ENCODE measurements at regions not wholly inside any gene's neighbourhood (a gene's known extent, or its start where the extent isn't known, plus 50 kb on each side); places are given as distances from the start of the nearest gene placed in this dataset.

DNA sequence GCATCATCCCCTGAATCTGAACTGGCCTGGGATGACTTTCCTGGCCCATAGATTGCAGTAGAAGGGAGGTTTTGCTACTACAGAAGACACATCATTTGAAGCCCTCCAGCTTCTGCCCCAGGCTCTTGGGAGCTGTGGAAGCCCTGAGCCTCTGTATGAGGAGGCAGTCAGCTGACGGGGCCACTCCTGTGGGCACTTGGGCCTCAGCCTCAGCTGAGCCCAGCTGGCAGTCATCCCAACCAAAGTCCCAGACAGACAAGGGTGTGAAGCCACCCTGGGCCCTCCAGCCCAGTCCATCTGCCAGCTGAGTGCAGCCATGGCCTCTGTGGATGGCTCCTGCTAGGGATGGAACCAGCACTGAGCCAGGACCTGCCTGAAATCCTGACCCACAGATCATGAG lies 502.3 kb upstream of the HS6ST1 start:
- CTCF ChIA-PET, result interaction anchor here (1.5 kb wide), 1 partner anchor 10 kb away, joined by 3 read pairs; no protein-coding TSS in a partner anchor
- Histone ChIP-seq H3K9me3 (ENCODE audit: control extremely low read depth in 1 of 5, control insufficient read depth in 4 of 5, insufficient read depth in 2 of 5, low read depth in 1 of 5, low read length in 4 of 5) (peaks cover 0 to 6% (median 0%) of the 10 kb centered on the region in 5 experiments), H3K4me3 (ENCODE audit: control insufficient read depth in 1 of 7, extremely low read depth in 1 of 7, insufficient read depth in 4 of 7, low read depth in 2 of 7, low read length in 6 of 7) (no peak overlapping the region), H3K27ac (ENCODE audit: insufficient read depth in 1 of 2, low read depth in 1 of 2, low read length in 2 of 2, poor library complexity in 1 of 2, severe bottlenecking in 2 of 2) (no peak overlapping the region), H3K4me1 (ENCODE audit: control extremely low read depth in 1 of 4, control insufficient read depth in 4 of 4, insufficient read depth in 4 of 4, low read length in 3 of 4) (no peaks in the 10 kb centered on the region), H3K27me3 (replicated peaks in 2 of 5; ENCODE audit: control insufficient read depth in 4 of 5, insufficient read depth in 5 of 5, low read length in 4 of 5) (no peaks in the 10 kb centered on the region), H3K36me3 (ENCODE audit: control insufficient read depth in 4 of 4, insufficient read depth in 4 of 4, low read length in 3 of 4) (no peaks in the 10 kb centered on the region)
- no peak for DNase-seq
- 91% methylated on average over 1 of the region's 1 CpG for WGBS (ENCODE audit: insufficient coverage)
- POLR2A ChIA-PET, result no interaction called here

DNA sequence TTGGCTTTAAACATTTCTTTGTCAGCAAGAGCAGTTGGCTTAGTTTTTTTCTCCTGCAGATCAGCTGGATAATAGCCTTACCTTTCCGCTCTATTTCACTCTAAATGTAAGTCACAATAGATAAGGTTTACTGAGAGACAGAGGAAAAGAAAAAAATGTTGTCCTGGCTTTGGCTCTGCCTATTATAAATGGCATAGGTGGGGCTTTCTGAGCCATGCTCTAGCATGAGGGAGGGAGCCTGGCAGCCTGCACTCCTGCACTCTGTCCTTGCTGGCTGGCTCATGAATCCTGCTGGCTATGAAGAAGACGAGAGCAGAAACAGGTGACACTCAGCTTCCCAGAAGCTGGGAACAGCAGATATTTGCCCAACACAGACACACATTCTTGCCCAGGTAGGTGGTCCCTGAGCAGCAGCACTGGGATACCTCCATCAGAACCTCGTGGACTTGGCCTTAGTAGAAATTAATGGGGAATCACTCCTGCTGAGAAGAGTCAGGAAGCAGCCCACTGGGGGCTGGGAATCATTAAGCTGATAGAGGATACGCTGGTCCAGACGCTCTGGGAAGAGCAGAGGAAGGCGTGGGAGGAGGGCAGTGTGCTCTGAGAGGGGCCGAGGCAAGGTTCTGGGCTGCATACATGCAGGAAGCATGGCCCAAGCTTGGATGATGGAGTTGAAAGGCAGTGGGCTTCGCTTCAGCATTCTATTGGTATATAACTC lies 514.4 kb upstream of the HS6ST1 start:
- Histone ChIP-seq H3K27me3 (replicated peaks in 2 of 5; ENCODE audit: control insufficient read depth in 4 of 5, insufficient read depth in 5 of 5, low read length in 4 of 5) (peaks cover 0 to 6% (median 1%) of the 10 kb centered on the region in 5 experiments), H3K9me3 (ENCODE audit: control extremely low read depth in 1 of 5, control insufficient read depth in 4 of 5, insufficient read depth in 2 of 5, low read depth in 1 of 5, low read length in 4 of 5) (no peaks in the 10 kb centered on the region), H3K4me3 (ENCODE audit: control insufficient read depth in 1 of 7, extremely low read depth in 1 of 7, insufficient read depth in 4 of 7, low read depth in 2 of 7, low read length in 6 of 7) (no peak overlapping the region), H3K4me1 (ENCODE audit: control extremely low read depth in 1 of 4, control insufficient read depth in 4 of 4, insufficient read depth in 4 of 4, low read length in 3 of 4) (no peaks in the 10 kb centered on the region), H3K27ac (ENCODE audit: insufficient read depth in 1 of 2, low read depth in 1 of 2, low read length in 2 of 2, poor library complexity in 1 of 2, severe bottlenecking in 2 of 2) (no peak overlapping the region), H3K36me3 (ENCODE audit: control insufficient read depth in 4 of 4, insufficient read depth in 4 of 4, low read length in 3 of 4) (no peaks in the 10 kb centered on the region)
- WGBS (ENCODE audit: insufficient coverage), result 60% methylated on average over 4 of the region's 8 CpGs
- no peak for DNase-seq
- CTCF ChIA-PET, result no interaction called here
- POLR2A ChIA-PET, result no interaction called here

DNA sequence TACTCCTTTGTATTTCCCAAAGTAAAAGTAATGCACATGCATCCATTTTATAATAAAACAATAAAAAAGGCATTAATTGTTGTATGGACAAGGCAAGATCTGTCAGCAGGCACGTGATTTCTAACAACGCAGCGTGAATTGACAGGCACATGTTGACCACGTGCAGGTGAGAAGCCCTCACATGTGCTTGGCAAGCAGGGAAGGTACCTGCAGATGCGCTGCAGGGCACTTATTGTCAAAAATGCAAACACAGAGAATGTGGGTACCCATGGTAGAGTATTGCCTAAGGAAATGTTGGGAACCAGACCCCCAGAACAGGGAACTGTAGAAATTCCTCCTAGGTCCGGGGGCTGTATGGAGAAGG lies 515.0 kb upstream of the HS6ST1 start:
- Histone ChIP-seq H3K4me3 (ENCODE audit: control insufficient read depth in 1 of 7, extremely low read depth in 1 of 7, insufficient read depth in 4 of 7, low read depth in 2 of 7, low read length in 6 of 7) (no peak overlapping the region), H3K4me1 (ENCODE audit: control extremely low read depth in 1 of 4, control insufficient read depth in 4 of 4, insufficient read depth in 4 of 4, low read length in 3 of 4) (no peaks in the 10 kb centered on the region), H3K27ac (ENCODE audit: insufficient read depth in 1 of 2, low read depth in 1 of 2, low read length in 2 of 2, poor library complexity in 1 of 2, severe bottlenecking in 2 of 2) (no peak overlapping the region), H3K36me3 (ENCODE audit: control insufficient read depth in 4 of 4, insufficient read depth in 4 of 4, low read length in 3 of 4) (no peaks in the 10 kb centered on the region), H3K27me3 (replicated peaks in 2 of 5; ENCODE audit: control insufficient read depth in 4 of 5, insufficient read depth in 5 of 5, low read length in 4 of 5) (peaks cover 0 to 6% (median 1%) of the 10 kb centered on the region in 5 experiments), H3K9me3 (ENCODE audit: control extremely low read depth in 1 of 5, control insufficient read depth in 4 of 5, insufficient read depth in 2 of 5, low read depth in 1 of 5, low read length in 4 of 5) (no peaks in the 10 kb centered on the region)
- CTCF ChIA-PET, result no interaction called here
- no peak for DNase-seq
- POLR2A ChIA-PET, result no interaction called here
- 92% methylated on average over 6 of the region's 6 CpGs for WGBS (ENCODE audit: insufficient coverage)

DNA sequence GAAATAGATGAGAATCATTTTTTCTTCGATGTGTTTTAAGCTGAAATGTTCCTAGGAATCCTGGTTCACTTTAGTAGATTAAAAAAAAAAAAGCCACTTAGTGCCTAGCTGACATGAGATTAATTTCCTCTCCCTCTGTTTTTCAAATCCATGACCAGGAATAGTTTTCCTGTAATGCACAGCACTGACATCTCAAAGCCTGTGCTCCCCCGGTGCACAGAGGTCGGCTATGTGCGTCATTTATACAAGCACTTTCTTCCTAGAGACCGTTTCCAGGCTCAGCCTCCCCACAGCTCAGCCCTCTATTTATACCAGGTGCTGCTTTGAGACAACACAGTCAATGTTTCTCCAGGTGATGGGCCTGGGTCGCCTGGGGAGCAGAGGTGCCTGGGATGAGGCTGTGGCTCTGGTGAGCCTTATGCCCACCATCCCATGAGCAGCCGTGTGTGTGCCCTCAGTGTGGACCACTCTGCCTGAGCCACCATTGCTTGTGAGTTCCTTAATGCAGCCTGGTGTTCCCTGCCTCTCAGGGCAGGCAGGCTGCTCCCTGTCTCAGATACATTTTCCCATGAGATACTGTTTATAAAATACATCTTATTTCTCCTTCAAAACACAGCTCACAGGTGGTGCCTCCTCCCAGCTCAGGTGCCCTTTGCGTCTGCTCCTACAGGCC lies 515.7 kb upstream of the HS6ST1 start:
- ChIA-PET CTCF (no interaction called here), POLR2A (no interaction called here)
- no peak for DNase-seq
- H3K27ac ChIP-seq (ENCODE audit: insufficient read depth in 1 of 2, low read depth in 1 of 2, low read length in 2 of 2, poor library complexity in 1 of 2, severe bottlenecking in 2 of 2), result no peak overlapping the region
- H3K9me3 ChIP-seq (ENCODE audit: control extremely low read depth in 1 of 5, control insufficient read depth in 4 of 5, insufficient read depth in 2 of 5, low read depth in 1 of 5, low read length in 4 of 5), result no peaks in the 10 kb centered on the region
- H3K4me3 ChIP-seq (ENCODE audit: control insufficient read depth in 1 of 7, extremely low read depth in 1 of 7, insufficient read depth in 4 of 7, low read depth in 2 of 7, low read length in 6 of 7), result no peak overlapping the region
- H3K4me1 ChIP-seq (ENCODE audit: control extremely low read depth in 1 of 4, control insufficient read depth in 4 of 4, insufficient read depth in 4 of 4, low read length in 3 of 4), result no peaks in the 10 kb centered on the region
- H3K27me3 ChIP-seq (replicated peaks in 2 of 5; ENCODE audit: control insufficient read depth in 4 of 5, insufficient read depth in 5 of 5, low read length in 4 of 5), result peaks cover 0 to 12% (median 1%) of the 10 kb centered on the region in 5 experiments
- H3K36me3 ChIP-seq (ENCODE audit: control insufficient read depth in 4 of 4, insufficient read depth in 4 of 4, low read length in 3 of 4), result no peaks in the 10 kb centered on the region
- WGBS (ENCODE audit: insufficient coverage), result 95% methylated on average over 8 of the region's 8 CpGs

DNA sequence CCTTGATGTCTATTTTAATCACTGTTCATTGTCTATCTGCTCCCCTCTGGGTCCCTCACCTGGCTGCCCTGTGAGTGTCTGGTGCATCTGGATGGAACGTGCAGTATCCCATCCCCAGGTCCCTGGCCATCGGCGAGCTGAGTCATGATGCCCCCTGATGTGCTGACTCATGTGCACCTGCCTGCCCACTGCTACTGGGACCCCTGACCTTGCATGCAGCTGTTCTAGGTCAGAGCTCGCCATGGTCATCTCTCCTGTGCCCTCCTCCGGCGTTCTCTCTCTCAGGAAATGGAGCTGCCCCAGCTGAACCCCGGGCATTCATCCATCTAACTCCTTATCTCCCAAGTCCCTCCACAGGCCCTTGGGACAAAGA lies 516.2 kb upstream of the HS6ST1 start:
- ChIA-PET CTCF (no interaction called here), POLR2A (no interaction called here)
- DNase-seq, result no peak
- 93% methylated on average over 7 of the region's 7 CpGs for WGBS (ENCODE audit: insufficient coverage)
- no peak overlapping the region for H3K4me3 ChIP-seq (ENCODE audit: control insufficient read depth in 1 of 7, extremely low read depth in 1 of 7, insufficient read depth in 4 of 7, low read depth in 2 of 7, low read length in 6 of 7)
- H3K27me3 ChIP-seq (replicated peaks in 2 of 5; ENCODE audit: control insufficient read depth in 4 of 5, insufficient read depth in 5 of 5, low read length in 4 of 5), result peaks cover 0 to 17% (median 1%) of the 10 kb centered on the region in 5 experiments
- no peak overlapping the region for H3K27ac ChIP-seq (ENCODE audit: insufficient read depth in 1 of 2, low read depth in 1 of 2, low read length in 2 of 2, poor library complexity in 1 of 2, severe bottlenecking in 2 of 2)
- H3K4me1 ChIP-seq (ENCODE audit: control extremely low read depth in 1 of 4, control insufficient read depth in 4 of 4, insufficient read depth in 4 of 4, low read length in 3 of 4), result no peaks in the 10 kb centered on the region
- peaks cover 0 to 1% (median 0%) of the 10 kb centered on the region in 5 experiments for H3K9me3 ChIP-seq (ENCODE audit: control extremely low read depth in 1 of 5, control insufficient read depth in 4 of 5, insufficient read depth in 2 of 5, low read depth in 1 of 5, low read length in 4 of 5)
- no peaks in the 10 kb centered on the region for H3K36me3 ChIP-seq (ENCODE audit: control insufficient read depth in 4 of 4, insufficient read depth in 4 of 4, low read length in 3 of 4)

DNA sequence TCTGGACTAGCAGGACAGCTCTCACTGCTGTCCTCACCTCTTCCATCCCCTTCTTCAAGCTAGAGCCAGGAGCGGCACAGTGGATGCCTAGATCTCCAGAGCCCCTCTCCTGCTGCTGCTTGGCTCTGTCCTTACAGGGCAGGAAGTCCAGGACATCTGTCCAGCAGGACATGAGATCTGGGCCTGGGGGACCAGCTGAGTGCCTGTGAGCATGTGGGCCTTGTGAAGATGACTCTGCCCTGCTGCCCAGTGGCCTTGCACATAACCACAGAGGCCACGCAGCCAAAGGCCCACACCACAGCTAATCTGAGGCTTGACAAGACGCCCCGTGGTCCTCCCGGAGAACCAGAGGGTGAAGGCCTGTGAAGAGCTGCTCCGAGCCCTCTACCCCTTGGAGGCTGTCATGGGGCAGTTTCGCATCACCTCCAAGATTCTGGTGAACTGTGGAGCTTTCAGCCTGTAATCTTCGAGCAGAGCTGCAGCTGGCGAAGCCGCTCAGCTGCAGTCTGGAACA lies 516.7 kb upstream of the HS6ST1 start:
- no peak for DNase-seq
- Histone ChIP-seq H3K4me1 (ENCODE audit: control extremely low read depth in 1 of 4, control insufficient read depth in 4 of 4, insufficient read depth in 4 of 4, low read length in 3 of 4) (no peaks in the 10 kb centered on the region), H3K27me3 (replicated peaks in 2 of 5; ENCODE audit: control insufficient read depth in 4 of 5, insufficient read depth in 5 of 5, low read length in 4 of 5) (peaks cover 0 to 22% (median 1%) of the 10 kb centered on the region in 5 experiments), H3K9me3 (ENCODE audit: control extremely low read depth in 1 of 5, control insufficient read depth in 4 of 5, insufficient read depth in 2 of 5, low read depth in 1 of 5, low read length in 4 of 5) (peaks cover 0 to 3% (median 0%) of the 10 kb centered on the region in 5 experiments), H3K27ac (ENCODE audit: insufficient read depth in 1 of 2, low read depth in 1 of 2, low read length in 2 of 2, poor library complexity in 1 of 2, severe bottlenecking in 2 of 2) (no peak overlapping the region), H3K36me3 (ENCODE audit: control insufficient read depth in 4 of 4, insufficient read depth in 4 of 4, low read length in 3 of 4) (no peaks in the 10 kb centered on the region), H3K4me3 (ENCODE audit: control insufficient read depth in 1 of 7, extremely low read depth in 1 of 7, insufficient read depth in 4 of 7, low read depth in 2 of 7, low read length in 6 of 7) (no peak overlapping the region)
- CTCF ChIA-PET, result no interaction called here
- 96% methylated on average over 7 of the region's 10 CpGs for whole genome bisulfite sequencing (ENCODE audit: insufficient coverage)
- POLR2A ChIA-PET, result no interaction called here

DNA sequence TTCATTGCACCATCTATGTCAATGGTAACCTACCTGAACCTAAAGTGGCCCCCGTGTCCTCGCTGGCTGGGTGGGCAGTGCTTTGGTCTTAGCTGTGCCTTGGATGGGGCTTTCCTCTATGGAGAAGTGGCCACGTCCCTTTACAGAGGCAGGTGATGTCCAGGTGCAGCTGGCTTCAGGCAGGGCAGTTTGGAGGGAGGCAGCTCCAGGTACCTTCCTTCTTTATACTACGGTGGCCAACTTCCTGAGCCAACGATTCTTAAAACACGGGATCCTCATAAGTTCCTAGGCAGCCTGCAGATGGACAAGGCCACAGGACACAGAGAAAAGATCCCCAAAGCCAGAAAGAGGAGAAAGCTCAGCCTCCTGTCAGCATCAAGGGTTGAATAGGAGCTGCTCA lies 517.3 kb upstream of the HS6ST1 start:
- Histone ChIP-seq H3K4me1 (ENCODE audit: control extremely low read depth in 1 of 4, control insufficient read depth in 4 of 4, insufficient read depth in 4 of 4, low read length in 3 of 4) (no peaks in the 10 kb centered on the region), H3K4me3 (ENCODE audit: control insufficient read depth in 1 of 7, extremely low read depth in 1 of 7, insufficient read depth in 4 of 7, low read depth in 2 of 7, low read length in 6 of 7) (no peak overlapping the region), H3K9me3 (ENCODE audit: control extremely low read depth in 1 of 5, control insufficient read depth in 4 of 5, insufficient read depth in 2 of 5, low read depth in 1 of 5, low read length in 4 of 5) (peaks cover 0 to 3% (median 0%) of the 10 kb centered on the region in 5 experiments), H3K27ac (ENCODE audit: insufficient read depth in 1 of 2, low read depth in 1 of 2, low read length in 2 of 2, poor library complexity in 1 of 2, severe bottlenecking in 2 of 2) (no peak overlapping the region), H3K36me3 (ENCODE audit: control insufficient read depth in 4 of 4, insufficient read depth in 4 of 4, low read length in 3 of 4) (no peaks in the 10 kb centered on the region), H3K27me3 (replicated peaks in 2 of 5; ENCODE audit: control insufficient read depth in 4 of 5, insufficient read depth in 5 of 5, low read length in 4 of 5) (peaks cover 0 to 23% (median 1%) of the 10 kb centered on the region in 5 experiments)
- WGBS (ENCODE audit: insufficient coverage), result 98% methylated on average over 6 of the region's 6 CpGs
- POLR2A ChIA-PET, result no interaction called here
- no peak for DNase-seq
- CTCF ChIA-PET, result no interaction called here
